T-helper 2 cell treated with Interferon-gamma antibody and Interleukin-4, amounts not matched to agents 5 μg/mL and 100 μg/mL, for 36 hours (primary cell): ENCODE measurements at regions not wholly inside any gene's neighbourhood (a gene's known extent, or its start where the extent isn't known, plus 50 kb on each side); places are given as distances from the start of the nearest gene placed in this dataset.

Experiments used
- DNase-seq: peaks from one replicate; pipeline ENCODE4 v3.0.0; 2021; ENCODE audit warnings: low spot score
- H3K27ac Mint-ChIP-seq: one replicate; pipeline ENCODE4 v1.8.0; 2021; ENCODE audit warnings: mild to moderate bottlenecking, mixed read lengths
- H3K27me3 Mint-ChIP-seq: one replicate; pipeline ENCODE4 v1.8.0; 2021; ENCODE audit warnings: low read depth, mixed read lengths
- H3K36me3 Mint-ChIP-seq: one replicate; pipeline ENCODE4 v1.8.0; 2021; ENCODE audit warnings: low read depth, mixed read lengths
- H3K4me1 Mint-ChIP-seq: one replicate; pipeline ENCODE4 v1.8.0; 2021; ENCODE audit warnings: low read depth, mixed read lengths
- H3K4me3 Mint-ChIP-seq: one replicate; pipeline ENCODE4 v1.8.0; 2022; ENCODE audit warnings: mild to moderate bottlenecking, moderate library complexity, mixed read lengths
- H3K9me3 Mint-ChIP-seq: one replicate; pipeline ENCODE4 v1.8.0; 2021; ENCODE audit warnings: mixed read lengths

GRCh38 chr11:116111546-116111945, 607.3 kb upstream of the CADM1 start:
- no peaks in the 10 kb centered on the region for H3K9me3 Mint-ChIP-seq
- no peaks in the 10 kb centered on the region for H3K36me3 Mint-ChIP-seq
- no peak for DNase-seq
- no peaks in the 10 kb centered on the region for H3K27me3 Mint-ChIP-seq
- H3K4me1 Mint-ChIP-seq, result no peaks in the 10 kb centered on the region
- no peak overlapping the region for H3K4me3 Mint-ChIP-seq
- H3K27ac Mint-ChIP-seq, result no peak overlapping the region

DNA sequence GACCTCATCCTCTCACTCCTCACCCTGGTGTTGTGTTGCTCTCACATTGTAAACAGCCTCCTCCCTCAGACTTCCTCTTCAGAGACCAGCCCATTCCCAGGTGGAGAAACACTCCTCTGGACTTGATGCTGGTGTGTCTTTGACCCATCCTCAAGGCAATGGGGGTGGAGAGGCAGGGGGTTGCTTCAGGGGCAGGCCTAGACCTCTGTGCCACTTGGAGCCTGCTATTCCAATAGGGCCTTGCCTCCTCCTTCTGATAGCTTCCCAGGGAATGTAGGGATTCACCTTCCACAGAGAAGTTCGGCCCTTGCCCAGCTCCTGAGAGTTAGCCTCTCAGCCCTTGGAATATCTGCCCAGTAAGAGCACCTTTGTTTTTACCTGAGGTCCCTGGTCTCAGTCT, 606.6 kb upstream of the CADM1 start:
- no peak for DNase-seq
- Mint-ChIP-seq H3K27me3 (no peaks in the 10 kb centered on the region), H3K9me3 (no peaks in the 10 kb centered on the region), H3K27ac (no peak overlapping the region), H3K4me1 (no peaks in the 10 kb centered on the region), H3K4me3 (no peak overlapping the region), H3K36me3 (no peaks in the 10 kb centered on the region)

GRCh38 chr11:116110356-116110755, 606.1 kb upstream of the CADM1 start:
- H3K4me3 Mint-ChIP-seq, result no peak overlapping the region
- no peaks in the 10 kb centered on the region for H3K4me1 Mint-ChIP-seq
- no peaks in the 10 kb centered on the region for H3K27me3 Mint-ChIP-seq
- H3K9me3 Mint-ChIP-seq, result no peaks in the 10 kb centered on the region
- no peak overlapping the region for H3K27ac Mint-ChIP-seq
- no peaks in the 10 kb centered on the region for H3K36me3 Mint-ChIP-seq
- DNase-seq, result no peak

DNA sequence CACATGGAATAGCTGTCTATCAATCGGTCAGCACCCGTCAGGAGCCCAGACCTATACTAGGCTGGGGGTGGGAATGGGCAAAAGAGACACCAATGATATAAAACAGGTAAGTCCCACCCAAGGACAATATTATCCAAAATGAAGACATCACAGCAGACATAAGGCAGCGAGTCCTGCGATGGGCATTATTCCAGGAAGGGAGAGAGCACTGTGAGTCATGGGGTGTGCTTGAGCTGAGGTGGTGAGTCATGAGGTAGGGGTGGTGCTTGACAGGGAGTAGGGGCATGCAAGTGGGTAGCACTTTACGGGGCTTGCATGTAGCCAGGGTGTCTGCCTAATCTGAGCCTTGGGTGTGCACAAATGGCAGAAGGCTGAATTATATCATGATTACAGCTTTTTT, 605.0 kb upstream of the CADM1 start:
- Mint-ChIP-seq H3K27ac (no peak overlapping the region), H3K36me3 (no peaks in the 10 kb centered on the region), H3K9me3 (no peaks in the 10 kb centered on the region), H3K27me3 (no peaks in the 10 kb centered on the region), H3K4me1 (no peaks in the 10 kb centered on the region), H3K4me3 (no peak overlapping the region)
- DNase-seq, result no peak

- no peak for DNase-seq
- no peaks in the 10 kb centered on the region for H3K36me3 Mint-ChIP-seq
- H3K4me1 Mint-ChIP-seq, result no peaks in the 10 kb centered on the region
- no peaks in the 10 kb centered on the region for H3K9me3 Mint-ChIP-seq
- H3K27ac Mint-ChIP-seq, result no peak overlapping the region
- H3K4me3 Mint-ChIP-seq, result no peak overlapping the region
- no peaks in the 10 kb centered on the region for H3K27me3 Mint-ChIP-seq
Measured at GRCh38 chr11:116108161-116108560, 603.9 kb upstream of the CADM1 start.

DNA sequence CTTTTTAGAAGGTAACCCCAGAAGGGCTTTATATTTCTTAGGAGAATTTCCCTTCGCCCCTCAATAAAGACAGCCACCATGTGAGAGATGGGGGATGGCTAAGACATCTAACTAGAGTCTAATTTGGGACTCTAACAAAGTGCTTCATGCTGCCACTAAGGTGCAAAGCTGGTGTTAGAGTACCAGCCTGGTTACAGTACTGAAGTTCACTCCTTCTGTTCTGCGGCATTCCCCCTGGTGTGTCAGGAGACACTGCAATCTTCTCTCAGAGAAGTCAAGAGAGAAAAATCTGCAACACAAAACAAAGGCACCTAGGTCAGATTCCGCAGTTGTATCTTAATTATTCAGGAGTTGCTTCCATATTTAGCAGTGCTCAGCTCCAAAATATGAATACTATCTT, 603.0 kb upstream of the CADM1 start:
- H3K36me3 Mint-ChIP-seq, result no peaks in the 10 kb centered on the region
- H3K9me3 Mint-ChIP-seq, result no peaks in the 10 kb centered on the region
- H3K27ac Mint-ChIP-seq, result no peak overlapping the region
- no peaks in the 10 kb centered on the region for H3K4me1 Mint-ChIP-seq
- H3K4me3 Mint-ChIP-seq, result no peak overlapping the region
- H3K27me3 Mint-ChIP-seq, result no peaks in the 10 kb centered on the region
- no peak for DNase-seq

DNA sequence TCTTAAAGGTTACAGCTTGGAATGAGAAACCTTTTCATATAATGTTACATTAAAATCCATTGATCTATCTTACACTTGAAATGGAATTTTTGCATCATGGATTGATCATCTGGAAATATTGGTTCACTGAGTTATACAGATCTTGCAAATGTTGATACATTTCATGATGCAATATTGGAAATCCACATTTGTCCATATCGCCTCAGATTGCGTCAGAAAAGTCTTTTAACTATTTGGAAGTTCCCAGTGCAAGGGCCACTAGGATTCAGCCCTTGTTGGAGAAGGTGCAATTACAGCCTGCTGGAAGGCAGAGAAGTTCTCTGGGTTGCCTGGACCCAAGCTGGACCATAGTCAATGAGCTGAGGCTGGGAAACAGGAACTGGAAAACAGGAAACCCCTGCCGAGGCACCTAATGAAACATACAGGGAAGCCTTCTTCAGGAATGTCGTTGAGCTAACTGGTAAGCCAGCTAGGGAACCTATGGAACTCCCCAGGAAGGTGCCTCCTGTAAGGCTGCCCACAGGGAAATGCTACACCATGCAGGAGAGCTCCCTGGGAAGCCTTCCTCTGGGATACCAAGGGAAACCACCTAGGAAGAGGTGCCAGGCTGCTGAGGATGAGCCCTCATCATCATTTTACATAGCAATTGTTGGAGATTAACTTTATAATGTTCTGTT, 600.4 kb upstream of the CADM1 start:
- Mint-ChIP-seq H3K9me3 (no peaks in the 10 kb centered on the region), H3K4me3 (no peak overlapping the region), H3K27ac (no peak overlapping the region), H3K4me1 (no peaks in the 10 kb centered on the region), H3K27me3 (no peaks in the 10 kb centered on the region), H3K36me3 (no peaks in the 10 kb centered on the region)
- no peak for DNase-seq

DNA sequence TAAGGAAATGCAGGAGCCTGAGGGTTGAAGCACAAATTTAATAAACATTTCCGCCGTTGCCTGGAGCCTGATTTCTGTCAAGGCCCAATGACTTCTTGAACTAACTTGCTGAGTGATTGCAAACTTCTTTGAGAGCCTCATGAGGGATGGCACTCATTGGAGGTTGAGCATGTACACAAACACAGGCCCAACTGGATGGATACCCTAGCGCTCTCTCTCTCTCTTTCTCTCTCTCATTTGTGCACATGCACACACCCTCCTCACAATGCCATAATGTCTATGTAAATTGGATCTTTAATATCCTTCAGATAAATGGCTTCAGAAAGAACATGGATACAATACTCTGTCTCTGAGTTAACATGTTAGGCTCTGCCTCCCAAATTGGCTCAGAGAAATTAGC, 597.7 kb upstream of the CADM1 start:
- no peaks in the 10 kb centered on the region for H3K9me3 Mint-ChIP-seq

GRCh38 chr11:116100016-116100415, 595.8 kb upstream of the CADM1 start:
- DNase-seq, result no peak
- H3K4me1 Mint-ChIP-seq, result no peaks in the 10 kb centered on the region
- no peak overlapping the region for H3K4me3 Mint-ChIP-seq
- H3K36me3 Mint-ChIP-seq, result no peaks in the 10 kb centered on the region
- H3K27ac Mint-ChIP-seq, result no peak overlapping the region
- no peaks in the 10 kb centered on the region for H3K9me3 Mint-ChIP-seq
- peaks cover 2% of the 10 kb centered on the region for H3K27me3 Mint-ChIP-seq

More for the DNA sequence above, 597.7 kb upstream of the CADM1 start:
- no peaks in the 10 kb centered on the region for H3K4me1 Mint-ChIP-seq
- no peak overlapping the region for H3K27ac Mint-ChIP-seq
- no peaks in the 10 kb centered on the region for H3K27me3 Mint-ChIP-seq
- H3K36me3 Mint-ChIP-seq, result no peaks in the 10 kb centered on the region
- no peak overlapping the region for H3K4me3 Mint-ChIP-seq
- no peak for DNase-seq

DNA sequence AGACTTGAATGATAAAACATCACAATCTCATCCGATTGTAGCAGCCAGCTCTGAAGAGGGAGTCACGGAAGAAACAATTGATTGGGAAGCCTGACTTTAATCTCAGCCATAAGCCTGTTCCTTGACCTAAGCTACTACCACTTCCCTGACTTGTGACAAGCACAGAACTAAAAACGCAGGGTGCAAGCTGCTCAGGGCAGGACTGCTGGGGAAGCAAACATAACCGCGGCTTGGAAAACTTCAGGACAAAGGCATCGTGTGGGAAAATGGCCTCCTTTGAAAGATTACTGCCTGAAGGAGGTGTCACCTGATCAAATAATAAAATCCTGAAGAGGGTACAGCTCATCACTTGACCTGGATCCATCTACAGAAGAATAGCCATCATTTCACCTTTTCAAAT, 595.3 kb upstream of the CADM1 start:
- DNase-seq, result no peak
- peaks cover 2% of the 10 kb centered on the region for H3K27me3 Mint-ChIP-seq
- H3K36me3 Mint-ChIP-seq, result no peaks in the 10 kb centered on the region
- H3K4me3 Mint-ChIP-seq, result no peak overlapping the region
- H3K9me3 Mint-ChIP-seq, result no peaks in the 10 kb centered on the region
- H3K27ac Mint-ChIP-seq, result no peak overlapping the region
- no peaks in the 10 kb centered on the region for H3K4me1 Mint-ChIP-seq

GRCh38 chr11:116096272-116096995, 592.2 kb upstream of the CADM1 start:
- H3K4me1 Mint-ChIP-seq, result no peaks in the 10 kb centered on the region
- DNase-seq, result no peak
- H3K27me3 Mint-ChIP-seq, result peaks cover 2% of the 10 kb centered on the region
- H3K36me3 Mint-ChIP-seq, result no peaks in the 10 kb centered on the region
- H3K9me3 Mint-ChIP-seq, result no peaks in the 10 kb centered on the region
- no peak overlapping the region for H3K4me3 Mint-ChIP-seq
- no peak overlapping the region for H3K27ac Mint-ChIP-seq

DNA sequence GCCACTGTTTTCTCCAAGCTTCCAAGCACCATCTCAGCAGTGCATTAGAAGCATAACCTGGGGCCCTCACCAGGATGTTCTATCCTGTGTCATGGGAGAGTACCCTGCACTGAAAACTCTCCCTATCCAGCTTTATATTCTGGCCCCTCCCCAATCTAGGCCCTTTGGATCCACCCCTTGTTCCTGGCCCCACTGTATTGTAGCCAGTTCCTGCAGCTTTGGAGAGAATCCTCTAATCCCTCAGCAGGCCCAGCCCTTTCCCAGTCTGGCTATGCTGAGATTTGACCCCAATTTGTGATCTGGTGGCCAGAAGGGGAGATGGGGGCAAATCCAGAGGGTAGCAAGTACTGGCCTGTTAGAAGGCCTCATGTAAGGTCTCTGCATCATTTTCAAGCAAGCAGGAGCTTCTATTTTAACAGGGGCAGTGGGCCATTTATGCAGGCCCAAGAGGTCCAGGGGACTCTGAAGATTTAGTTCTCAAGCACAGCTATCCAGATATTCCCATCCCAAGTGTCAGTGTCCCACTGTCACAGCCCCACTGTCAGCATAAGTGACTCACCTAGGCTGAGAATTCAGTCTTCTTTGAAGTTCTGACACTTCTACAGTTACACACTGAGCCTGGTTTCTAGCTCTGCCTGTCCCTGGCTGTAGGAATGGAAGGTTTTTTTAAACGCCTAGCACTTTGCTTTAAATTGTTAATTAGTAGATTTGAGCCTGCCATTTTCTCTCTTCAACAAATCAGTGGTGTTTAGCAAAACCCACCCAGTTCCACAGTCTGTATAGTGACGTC, 589.5 kb upstream of the CADM1 start:
- H3K27ac Mint-ChIP-seq, result no peak overlapping the region
- DNase-seq, result no peak
- no peaks in the 10 kb centered on the region for H3K9me3 Mint-ChIP-seq
- H3K36me3 Mint-ChIP-seq, result no peaks in the 10 kb centered on the region
- no peak overlapping the region for H3K4me3 Mint-ChIP-seq
- H3K4me1 Mint-ChIP-seq, result no peaks in the 10 kb centered on the region
- H3K27me3 Mint-ChIP-seq, result peaks cover 2% of the 10 kb centered on the region

- Mint-ChIP-seq H3K36me3 (no peaks in the 10 kb centered on the region), H3K27me3 (peaks cover 2% of the 10 kb centered on the region)
Measured at GRCh38 chr11:116093065-116093464, 588.9 kb upstream of the CADM1 start.

DNA sequence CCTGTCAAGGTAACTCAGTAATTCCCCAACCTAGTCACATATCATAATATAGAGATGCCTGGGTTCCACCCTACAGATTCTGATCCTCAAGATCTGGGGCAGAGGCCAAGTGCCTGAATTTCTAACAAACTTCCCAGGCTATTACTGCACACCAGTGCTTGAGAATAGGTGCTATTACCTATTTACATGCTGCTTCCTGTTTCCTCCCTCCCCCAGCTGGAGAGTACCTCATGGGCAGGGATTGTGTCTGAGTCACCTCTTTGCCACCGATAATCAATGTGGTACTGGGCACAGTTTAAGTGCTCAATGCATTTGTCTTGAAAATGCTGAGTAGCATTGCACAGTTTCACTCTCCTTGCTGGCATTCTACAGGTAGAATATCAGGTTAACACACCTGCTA, 582.2 kb upstream of the CADM1 start:
- Mint-ChIP-seq H3K27ac (no peak overlapping the region), H3K4me3 (no peak overlapping the region), H3K4me1 (no peaks in the 10 kb centered on the region), H3K36me3 (no peaks in the 10 kb centered on the region), H3K9me3 (no peaks in the 10 kb centered on the region), H3K27me3 (no peaks in the 10 kb centered on the region)
- no peak for DNase-seq

More at GRCh38 chr11:116093065-116093464, 588.9 kb upstream of the CADM1 start:
- no peak for DNase-seq
- Mint-ChIP-seq H3K27ac (no peak overlapping the region), H3K9me3 (no peaks in the 10 kb centered on the region), H3K4me1 (no peaks in the 10 kb centered on the region), H3K4me3 (no peak overlapping the region)
